Endothelial cell of umbilical vein (primary cell): ENCODE measurements at regions not wholly inside any gene's neighbourhood (a gene's known extent, or its start where the extent isn't known, plus 50 kb on each side); places are given as distances from the start of the nearest gene placed in this dataset.

ENCODE experiments used
- BruUV-seq: library from RNA; stranded (reverse); fragments of 400-500 nt; replicated peaks from 2 replicates; lab custom pipeline; 2021; lab: Mats Ljungman, UMichigan
- CTCF ChIA-PET: fragments of 300-600, 350-600 bp; sonication (Branson Sonifier 250); formaldehyde crosslinking; loops from one replicate; lab custom pipeline; 2021; ENCODE audit warnings: antibody characterized with exemption, inconsistent platforms; lab: Charles Lee
- POLR2A ChIA-PET: fragments of 300-600, 350-600 bp; sonication (Branson Sonifier 250); formaldehyde crosslinking; loops from one replicate; lab custom pipeline; 2021; ENCODE audit warnings: antibody characterized with exemption, inconsistent platforms; lab: Charles Lee
- DNase-seq: peaks from one replicate; pipeline ENCODE4 v3.0.0-alpha.2; 2011; ENCODE audit warnings: low read depth, low spot score
- FAIRE-seq: peaks from 2 replicates; lab custom pipeline; 2011; peaks lifted over from hg19 to GRCh38; lab: Jason Lieb, UNC
- H2AFZ ChIP-seq: 2 replicates; pipeline ENCODE4 v1.6.0; 2012; ENCODE audit warnings: low read depth, low read length, control low read depth, inconsistent platforms
- H3K27ac ChIP-seq: 2 replicates; pipeline ENCODE4 v1.5.1; 2011; ENCODE audit warnings: low read depth, mild to moderate bottlenecking, control low read depth, low read length, moderate library complexity; ENCODE audit not compliant: insufficient read depth
- H3K27me3 ChIP-seq, 2 experiments: 2 replicates each; pipeline versions ENCODE4 v1.6.0 to v1.6.1; 2011; ENCODE audit warnings: low read length in 2 of 2, mixed read lengths in 1 of 2; ENCODE audit not compliant: control insufficient read depth in 2 of 2, insufficient read depth in 2 of 2
- H3K36me3 ChIP-seq, 2 experiments: 2 replicates in 1 of 2; 3 replicates in 1 of 2; pipeline ENCODE4 v1.5.1; 2011; ENCODE audit warnings: low read length in 2 of 2, mild to moderate bottlenecking in 1 of 2, moderate library complexity in 1 of 2; ENCODE audit not compliant: control insufficient read depth in 2 of 2, insufficient read depth in 2 of 2; ENCODE audit errors: extremely low read depth in 1 of 2
- H3K4me1 ChIP-seq: 3 replicates; pipeline ENCODE4 v1.5.1; 2011; ENCODE audit warnings: mild to moderate bottlenecking, low read length; ENCODE audit not compliant: control insufficient read depth, insufficient read depth; ENCODE audit errors: extremely low read depth
- H3K4me2 ChIP-seq: 2 replicates; pipeline ENCODE4 v1.6.1; 2011; ENCODE audit warnings: low read length, control low read depth, mixed read lengths; ENCODE audit not compliant: insufficient read depth
- H3K4me3 ChIP-seq, 3 experiments: fragments of 200-600 bp in 1 of 3; sonication (generic), shearing (Covaris generic) in 1 of 3; replicated peaks in 1 of 3; 2 replicates each; pipeline ENCODE4 v1.5.1; 2011 to 2016; ENCODE audit warnings: control low read depth in 3 of 3, low read length in 3 of 3, mild to moderate bottlenecking in 2 of 3, inconsistent platforms in 1 of 3, low read depth in 1 of 3, moderate library complexity in 1 of 3; ENCODE audit not compliant: insufficient read depth in 1 of 3
- H3K79me2 ChIP-seq: 2 replicates; pipeline ENCODE4 v1.6.0; 2012; ENCODE audit warnings: low read length, inconsistent platforms; ENCODE audit not compliant: control insufficient read depth, insufficient read depth
- H3K9ac ChIP-seq: replicated peaks from 2 replicates; pipeline ENCODE3; 2011; ENCODE audit warnings: low read length, control low read depth; ENCODE audit not compliant: insufficient read depth; ENCODE audit errors: extremely low read depth
- H3K9me1 ChIP-seq: replicated peaks from 3 replicates; pipeline ENCODE4 v1.6.0; 2011; ENCODE audit warnings: mild to moderate bottlenecking, low read length; ENCODE audit not compliant: control insufficient read depth, insufficient read depth; ENCODE audit errors: extremely low read depth
- H3K9me3 ChIP-seq: replicated peaks from 2 replicates; pipeline ENCODE4 v1.5.1; 2012; ENCODE audit warnings: low read length, inconsistent platforms; ENCODE audit not compliant: control insufficient read depth, insufficient read depth
- H4K20me1 ChIP-seq: replicated peaks from 2 replicates; pipeline ENCODE3; 2011; ENCODE audit warnings: mild to moderate bottlenecking, low read length; ENCODE audit not compliant: control insufficient read depth, insufficient read depth; ENCODE audit errors: extremely low read depth
- CTCF ChIP-seq, 2 donors: IDR thresholded peaks; 1 replicate in 1 of 2; 2 replicates in 1 of 2; pipeline ENCODE4 v1.5.1; 2011; ENCODE audit warnings: low read length in 2 of 2, mild to moderate bottlenecking in 2 of 2, moderate library complexity in 2 of 2, control low read depth in 1 of 2, inconsistent platforms in 1 of 2, low read depth in 1 of 2; ENCODE audit not compliant: insufficient read depth in 1 of 2; ENCODE audit errors: extremely low read depth in 1 of 2
- EZH2 ChIP-seq: IDR thresholded peaks from 2 replicates; pipeline ENCODE4 v1.6.1; 2012; ENCODE audit warnings: borderline replicate concordance, low read depth, mild to moderate bottlenecking, moderate library complexity, low read length, inconsistent platforms; ENCODE audit not compliant: severe bottlenecking
- FOS ChIP-seq: IDR thresholded peaks from 2 replicates; pipeline ENCODE4 v1.6.1; 2011; ENCODE audit warnings: mild to moderate bottlenecking, low read length, moderate library complexity, borderline replicate concordance; ENCODE audit not compliant: insufficient read depth
- GATA2 ChIP-seq: IDR thresholded peaks from 2 replicates; pipeline ENCODE4 v1.7.0; 2011; ENCODE audit warnings: low read depth, mild to moderate bottlenecking, moderate library complexity, mixed read lengths, low read length; ENCODE audit not compliant: insufficient read length, insufficient read depth
- JUN ChIP-seq: IDR thresholded peaks from 2 replicates; pipeline ENCODE4 v1.6.1; 2011; ENCODE audit warnings: borderline replicate concordance, low read depth; ENCODE audit not compliant: insufficient read length, insufficient read depth
- MYC ChIP-seq: IDR thresholded peaks from one replicate; pipeline ENCODE4 v1.6.1; 2011; ENCODE audit warnings: mild to moderate bottlenecking, low read depth, low read length
- POLR2A ChIP-seq: IDR thresholded peaks from 2 replicates; pipeline ENCODE4 v1.6.1; 2012; ENCODE audit warnings: low read depth, mild to moderate bottlenecking, control low read depth, low read length
- POLR2AphosphoS5 ChIP-seq: IDR thresholded peaks from 2 replicates; pipeline ENCODE4 v1.6.1; 2012; ENCODE audit warnings: low read depth, mild to moderate bottlenecking, control low read depth, low read length, moderate library complexity; ENCODE audit not compliant: insufficient read depth
- dilution Hi-C: fragments of 300-500 bp; cut with MboI; formaldehyde crosslinking; loops from one replicate; pipeline ENCODE4 v1.15.0; 2019; ENCODE audit warnings: low sequenced_read_pairs; ENCODE audit not compliant: extremely low pct_ligation_motif_present
- intact Hi-C: fragments of 100-400 bp; cut with micrococcal nuclease; formaldehyde crosslinking; loops from one replicate; pipeline ENCODE4 v1.10.0; 2022
- TF ChIP-seq, protein P1 (sequence below): IDR thresholded peaks from 2 replicates; pipeline ENCODE4 v1.6.1; 2011; ENCODE audit not compliant: insufficient read depth, insufficient read length

DNA sequence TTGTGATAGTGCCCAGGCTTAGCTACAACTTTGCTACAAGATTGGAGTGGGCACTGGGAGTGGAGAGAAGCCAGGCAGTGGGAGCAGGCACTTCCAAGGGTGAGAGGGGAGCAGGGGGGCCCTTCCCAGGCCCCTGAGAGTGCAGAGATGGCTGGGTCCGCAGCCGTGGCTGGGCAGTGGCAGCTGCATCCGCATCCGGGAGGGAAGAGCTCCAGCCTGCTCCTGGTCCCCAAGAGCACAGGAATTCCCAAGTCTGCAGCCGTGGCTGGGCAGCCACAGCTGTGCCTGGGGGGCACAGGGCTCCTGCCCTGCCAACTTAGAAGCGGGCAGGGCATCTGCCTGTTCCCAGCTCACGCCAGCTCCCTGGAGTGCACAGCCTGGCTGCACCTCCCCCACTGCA is 124.1 kb upstream of the POM121L12 start:
- no peak for FAIRE-seq
- CTCF ChIA-PET = no interaction called here
- Histone ChIP-seq H3K9me3 (no peaks in the 10 kb centered on the region), H3K27me3 (no peaks in the 10 kb centered on the region), H3K4me2 (no peak overlapping the region), H2AFZ (no peak overlapping the region), H3K4me3 (no peak overlapping the region), H3K9ac (no peak overlapping the region), H4K20me1 (no peaks in the 10 kb centered on the region), H3K79me2 (no peaks in the 10 kb centered on the region), H3K4me1 (no peaks in the 10 kb centered on the region), H3K36me3 (no peaks in the 10 kb centered on the region), H3K9me1 (no peaks in the 10 kb centered on the region), H3K27ac (no peak overlapping the region)
- POLR2A ChIA-PET = no interaction called here
- no peak for DNase-seq
- intact Hi-C loops = no loop called here
- TF ChIP-seq FOS = no peak
- no peak for TF ChIP-seq MYC
- TF ChIP-seq EZH2 = no peak
- TF ChIP-seq GATA2 = no peak
- TF ChIP-seq POLR2A = no peak
- no TSS peak for BruUV-seq
- dilution Hi-C loops = no loop called here

- TF ChIP-seq FOS (no peak), POLR2A (no peak), POLR2AphosphoS5 (no peak), EZH2 (no peak), JUN (no peak), GATA2 (no peak), CTCF (IDR thresholded peaks at IDR 0.05; ENCODE audit: extremely low read depth in 1 of 2, insufficient read depth in 1 of 2, low read depth in 1 of 2, low read length in 2 of 2) (no peak), MYC (no peak)
- TF ChIP-seq, protein P1, sequence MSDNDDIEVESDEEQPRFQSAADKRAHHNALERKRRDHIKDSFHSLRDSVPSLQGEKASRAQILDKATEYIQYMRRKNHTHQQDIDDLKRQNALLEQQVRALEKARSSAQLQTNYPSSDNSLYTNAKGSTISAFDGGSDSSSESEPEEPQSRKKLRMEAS = no peak
- BruUV-seq = no TSS peak
Observed at GRCh38 chr7:52909935-52910334, 125.5 kb upstream of the POM121L12 start.

More at GRCh38 chr7:52909935-52910334, 125.5 kb upstream of the POM121L12 start:
- FAIRE-seq (no peak), DNase-seq (no peak)
- H3K9me1 ChIP-seq = no peaks in the 10 kb centered on the region
- no peaks in the 10 kb centered on the region for H3K27me3 ChIP-seq
- no peak overlapping the region for H3K9ac ChIP-seq
- H3K27ac ChIP-seq = no peak overlapping the region
- H2AFZ ChIP-seq = no peak overlapping the region
- no peaks in the 10 kb centered on the region for H3K4me1 ChIP-seq
- no peaks in the 10 kb centered on the region for H3K36me3 ChIP-seq
- no peaks in the 10 kb centered on the region for H4K20me1 ChIP-seq
- intact Hi-C loops = loop anchor here (10.0 kb wide), 1 partner anchor 1475 kb away; no protein-coding TSS in a partner anchor
- dilution Hi-C loops = no loop called here
- H3K79me2 ChIP-seq = no peaks in the 10 kb centered on the region
- ChIA-PET POLR2A (no interaction called here), CTCF (no interaction called here)
- no peaks in the 10 kb centered on the region for H3K9me3 ChIP-seq
- no peak overlapping the region for H3K4me2 ChIP-seq
- no peak overlapping the region for H3K4me3 ChIP-seq
